ENCODE measurements at regions not wholly inside any gene's neighbourhood (a gene's known extent, or its start where the extent isn't known, plus 50 kb on each side); places are given as distances from the start of the nearest gene placed in this dataset.
"Not testable (repeated sequence)": the region's sequence is repeated elsewhere in the genome, so short reads cannot be mapped to it uniquely, and the experiment has no call there.

GRCh38 chr17:14730821-14731220, 429.9 kb downstream of the HS3ST3B1 start:
- H3K27me3 Mint-ChIP-seq (ENCODE audit: insufficient read depth) = peaks cover 3% of the 10 kb centered on the region; the same call in 1 of the 2 replicates
- no peak overlapping the region for H3K4me3 Mint-ChIP-seq
- peaks cover 15% of the 10 kb centered on the region; the same call in 1 of the 2 replicates for H3K4me1 Mint-ChIP-seq (ENCODE audit: low read depth)
- no peak for DNase-seq
- no peaks in the 10 kb centered on the region for H3K36me3 Mint-ChIP-seq (ENCODE audit: low read depth)
- no peak overlapping the region for H3K27ac Mint-ChIP-seq
- peaks cover 3% of the 10 kb centered on the region for H3K9me3 Mint-ChIP-seq
- no peak for TF ChIP-seq CTCF (IDR thresholded peaks at IDR 0.05)

GRCh38 chr17:14725729-14726128, 424.8 kb downstream of the HS3ST3B1 start:
- Mint-ChIP-seq H3K27ac (no peak overlapping the region), H3K4me1 (ENCODE audit: low read depth) (peaks cover 3% of the 10 kb centered on the region; the same call in 1 of the 2 replicates), H3K36me3 (ENCODE audit: low read depth) (0 out of 2 replicates have a peak, but pooled peaks cover 4% of the 10 kb centered on the region), H3K9me3 (peaks cover 8% of the 10 kb centered on the region), H3K4me3 (no peak overlapping the region), H3K27me3 (ENCODE audit: insufficient read depth) (peaks cover 11% of the 10 kb centered on the region)
- no peak for TF ChIP-seq CTCF (IDR thresholded peaks at IDR 0.05)
- no peak for DNase-seq

GRCh38 chr17:14724770-14725169, 423.9 kb downstream of the HS3ST3B1 start:
- Mint-ChIP-seq H3K9me3 (peaks cover 8% of the 10 kb centered on the region), H3K36me3 (ENCODE audit: low read depth) (0 out of 2 replicates have a peak, but pooled peaks cover 4% of the 10 kb centered on the region), H3K27me3 (ENCODE audit: insufficient read depth) (peaks cover 13% of the 10 kb centered on the region), H3K4me3 (no peak overlapping the region), H3K27ac (no peak overlapping the region), H3K4me1 (ENCODE audit: low read depth) (no peaks in the 10 kb centered on the region)
- no peak for DNase-seq
- TF ChIP-seq CTCF (IDR thresholded peaks at IDR 0.05) = no peak

GRCh38 chr17:14723349-14723748, 422.5 kb downstream of the HS3ST3B1 start:
- not testable (repeated sequence) for DNase-seq; H3K27ac Mint-ChIP-seq; H3K4me3 Mint-ChIP-seq; H3K36me3 Mint-ChIP-seq (ENCODE audit: low read depth); H3K4me1 Mint-ChIP-seq (ENCODE audit: low read depth); H3K9me3 Mint-ChIP-seq
- H3K27me3 Mint-ChIP-seq (ENCODE audit: insufficient read depth) = peaks cover 19% of the 10 kb centered on the region

GRCh38 chr17:14719942-14720341, 419.1 kb downstream of the HS3ST3B1 start:
- Mint-ChIP-seq H3K36me3 (ENCODE audit: low read depth) (0 out of 2 replicates have a peak, but pooled peaks cover 4% of the 10 kb centered on the region), H3K4me1 (ENCODE audit: low read depth) (no peaks in the 10 kb centered on the region), H3K4me3 (no peak overlapping the region), H3K27ac (no peak overlapping the region), H3K27me3 (ENCODE audit: insufficient read depth) (peaks cover 11% of the 10 kb centered on the region), H3K9me3 (peaks cover 2% of the 10 kb centered on the region; the same call in 1 of the 2 replicates)
- no peak for TF ChIP-seq CTCF (IDR thresholded peaks at IDR 0.05)
- no peak for DNase-seq

GRCh38 chr17:14717859-14718258, 417.0 kb downstream of the HS3ST3B1 start:
- Mint-ChIP-seq H3K36me3 (ENCODE audit: low read depth) (no peaks in the 10 kb centered on the region), H3K27me3 (ENCODE audit: insufficient read depth) (peaks cover 8% of the 10 kb centered on the region), H3K4me1 (ENCODE audit: low read depth) (no peaks in the 10 kb centered on the region), H3K4me3 (no peak overlapping the region), H3K9me3 (no peaks in the 10 kb centered on the region; the same call in 1 of the 2 replicates), H3K27ac (no peak overlapping the region)
- no peak for DNase-seq
- no peak for TF ChIP-seq CTCF (IDR thresholded peaks at IDR 0.05)
